Adipocyte (in vitro differentiated cells): ENCODE measurements at regions not wholly inside any gene's neighbourhood (a gene's known extent, or its start where the extent isn't known, plus 50 kb on each side); places are given as distances from the start of the nearest gene placed in this dataset.
A peak's percentile ranks its signal among the peaks of the same experiment; 100 is the strongest.

Source experiments
- DNase-seq: peaks from one replicate; pipeline ENCODE4 v3.0.0-alpha.2; 2015; ENCODE audit warnings: low read depth
- H3K27me3 ChIP-seq: replicated peaks from 2 replicates; pipeline ENCODE4 v1.7.0; 2013; ENCODE audit warnings: mild to moderate bottlenecking, low read length, moderate library complexity; ENCODE audit not compliant: control insufficient read depth, insufficient read depth
- H3K36me3 ChIP-seq: 2 replicates; pipeline ENCODE4 v1.7.0; 2013; ENCODE audit warnings: low read length, mild to moderate bottlenecking, moderate library complexity; ENCODE audit not compliant: control insufficient read depth, insufficient read depth, severe bottlenecking
- H3K4me1 ChIP-seq: 2 replicates; pipeline ENCODE4 v1.7.0; 2013; ENCODE audit warnings: mild to moderate bottlenecking, low read length, moderate library complexity; ENCODE audit not compliant: control insufficient read depth, insufficient read depth
- H3K4me3 ChIP-seq: 2 replicates; pipeline ENCODE4 v1.7.0; 2013; ENCODE audit warnings: mild to moderate bottlenecking, low read length, moderate library complexity
- H3K9ac ChIP-seq: 2 replicates; pipeline ENCODE4 v1.7.0; 2013; ENCODE audit warnings: mild to moderate bottlenecking, low read length, moderate library complexity
- H3K9me3 ChIP-seq: 2 replicates; pipeline ENCODE4 v1.7.0; 2013; ENCODE audit warnings: mild to moderate bottlenecking, low read length, moderate library complexity; ENCODE audit not compliant: control insufficient read depth

DNA sequence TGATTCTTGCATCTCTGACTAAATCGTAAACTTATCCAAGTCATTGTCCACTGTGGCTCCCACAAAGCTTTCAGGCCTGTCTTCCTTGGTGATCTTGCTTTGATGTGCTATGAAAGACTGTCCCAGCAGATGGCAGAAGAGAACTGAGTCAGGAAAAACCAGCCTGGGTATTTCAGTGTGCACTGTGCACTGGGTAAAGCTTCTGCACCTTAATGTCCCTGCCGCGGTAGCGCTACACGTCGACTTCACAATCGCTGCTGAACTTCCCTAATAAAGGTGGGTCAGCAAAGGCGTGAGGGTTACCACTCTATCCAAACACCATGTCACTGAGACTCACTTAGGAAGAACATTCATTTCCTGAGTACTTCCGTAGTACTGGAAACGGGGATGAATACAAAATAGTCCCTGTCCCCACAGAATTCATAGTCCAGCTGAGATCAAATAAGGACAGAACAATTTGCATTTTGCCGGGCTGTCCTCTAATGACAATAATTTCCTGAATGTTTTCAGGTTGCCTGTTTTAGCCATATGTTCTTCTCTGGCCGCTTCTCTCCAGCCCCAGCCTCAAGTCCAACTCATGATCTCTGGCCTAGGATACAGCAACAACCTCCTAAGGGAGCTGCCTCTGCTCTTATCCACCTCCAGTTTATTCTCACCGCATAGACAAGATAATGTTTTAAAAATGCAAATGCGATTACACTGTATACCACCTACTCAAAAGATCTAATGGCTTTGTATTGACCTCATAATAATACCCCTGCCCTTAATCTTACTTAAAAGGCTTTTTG is 83.6 kb upstream of the AKAP13 start:
- DNase-seq: peak; percentile 88
- Histone ChIP-seq H3K4me1 (peaks cover 3% of the 10 kb centered on the region), H3K4me3 (peak overlapping the region; percentile 73), H3K36me3 (no peaks in the 10 kb centered on the region), H3K27me3 (no peaks in the 10 kb centered on the region), H3K9me3 (no peaks in the 10 kb centered on the region), H3K9ac (peak overlapping the region; percentile 54)

DNA sequence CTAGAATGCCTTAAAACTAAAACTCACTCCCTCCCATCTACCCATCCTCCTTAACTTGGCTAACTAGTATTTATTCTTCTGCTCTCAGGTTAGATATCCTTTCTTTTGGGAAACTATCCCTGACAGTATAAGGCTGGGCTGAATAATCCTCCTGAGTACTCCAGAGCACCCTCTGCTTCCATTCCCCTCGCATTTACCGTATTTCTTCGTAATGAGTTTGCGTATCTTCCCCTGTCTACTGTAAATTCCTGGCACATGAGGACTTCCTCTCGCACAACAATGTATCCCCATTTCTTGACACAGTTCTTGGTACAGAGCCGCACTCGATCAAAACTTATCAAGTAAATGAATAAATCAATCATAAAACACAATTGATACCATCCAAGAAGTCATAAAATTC is 82.9 kb upstream of the AKAP13 start:
- H3K4me1 ChIP-seq: peaks cover 3% of the 10 kb centered on the region
- DNase-seq: no peak
- H3K9me3 ChIP-seq: no peaks in the 10 kb centered on the region
- H3K36me3 ChIP-seq: no peaks in the 10 kb centered on the region
- H3K27me3 ChIP-seq: no peaks in the 10 kb centered on the region
- H3K4me3 ChIP-seq: no peak overlapping the region
- no peak overlapping the region for H3K9ac ChIP-seq

GRCh38 chr15:85298366-85298765 is 82.0 kb upstream of the AKAP13 start:
- no peaks in the 10 kb centered on the region for H3K27me3 ChIP-seq
- H3K36me3 ChIP-seq: no peaks in the 10 kb centered on the region
- H3K4me1 ChIP-seq: peaks cover 3% of the 10 kb centered on the region
- no peak overlapping the region for H3K9ac ChIP-seq
- no peaks in the 10 kb centered on the region for H3K9me3 ChIP-seq
- DNase-seq: no peak
- H3K4me3 ChIP-seq: no peak overlapping the region

DNA sequence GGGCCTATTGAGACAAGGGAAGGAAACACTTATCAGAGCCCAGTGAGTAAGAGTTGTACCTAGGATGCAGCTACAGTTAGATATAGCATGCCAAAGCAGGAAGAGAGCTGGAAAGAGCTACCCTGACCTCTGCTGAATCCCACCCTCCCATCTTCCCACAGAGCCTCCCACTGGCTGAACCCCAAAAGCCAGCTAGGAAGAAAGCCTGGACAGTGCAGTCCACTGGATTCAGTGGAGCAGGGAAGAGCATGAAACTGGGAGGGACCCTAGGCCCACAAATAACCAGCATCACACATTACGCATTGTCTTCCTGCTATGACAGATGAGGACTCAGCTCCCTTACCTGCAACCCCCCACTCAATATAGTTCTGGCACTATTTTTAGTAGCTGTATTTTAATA is 81.5 kb upstream of the AKAP13 start:
- H3K4me1 ChIP-seq: peaks cover 3% of the 10 kb centered on the region
- DNase-seq: no peak
- no peak overlapping the region for H3K4me3 ChIP-seq
- H3K9ac ChIP-seq: no peak overlapping the region
- H3K36me3 ChIP-seq: no peaks in the 10 kb centered on the region
- no peaks in the 10 kb centered on the region for H3K27me3 ChIP-seq
- no peaks in the 10 kb centered on the region for H3K9me3 ChIP-seq

DNA sequence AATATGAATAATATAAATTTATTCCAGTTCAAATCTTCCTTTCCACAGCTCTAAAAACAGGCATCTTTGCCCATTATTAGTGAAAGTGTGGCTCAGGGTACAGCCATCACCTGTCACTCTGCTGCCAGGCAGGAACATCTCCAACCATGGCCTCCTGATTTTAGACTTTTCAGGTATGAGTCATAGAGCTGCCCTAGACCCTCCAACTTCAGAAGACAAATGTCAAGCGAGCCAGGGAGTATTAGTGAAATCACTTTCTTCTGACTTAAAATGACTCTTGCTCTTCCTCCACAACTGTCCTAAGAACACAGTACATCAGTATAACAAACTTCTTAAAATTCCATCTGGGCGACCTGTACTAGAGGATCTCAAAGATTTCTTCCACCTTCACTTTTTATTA is 78.1 kb upstream of the AKAP13 start:
- no peaks in the 10 kb centered on the region for H3K9me3 ChIP-seq
- H3K9ac ChIP-seq: no peak overlapping the region
- DNase-seq: no peak
- H3K27me3 ChIP-seq: no peaks in the 10 kb centered on the region
- H3K4me1 ChIP-seq: no peaks in the 10 kb centered on the region
- no peaks in the 10 kb centered on the region for H3K36me3 ChIP-seq
- no peak overlapping the region for H3K4me3 ChIP-seq

- H3K4me1 ChIP-seq: no peaks in the 10 kb centered on the region
- no peaks in the 10 kb centered on the region for H3K27me3 ChIP-seq
- H3K9me3 ChIP-seq: no peaks in the 10 kb centered on the region
- DNase-seq: no peak
- H3K4me3 ChIP-seq: no peak overlapping the region
- no peaks in the 10 kb centered on the region for H3K36me3 ChIP-seq
- no peak overlapping the region for H3K9ac ChIP-seq
Observed at GRCh38 chr15:85305050-85305449, 75.4 kb upstream of the AKAP13 start.

DNA sequence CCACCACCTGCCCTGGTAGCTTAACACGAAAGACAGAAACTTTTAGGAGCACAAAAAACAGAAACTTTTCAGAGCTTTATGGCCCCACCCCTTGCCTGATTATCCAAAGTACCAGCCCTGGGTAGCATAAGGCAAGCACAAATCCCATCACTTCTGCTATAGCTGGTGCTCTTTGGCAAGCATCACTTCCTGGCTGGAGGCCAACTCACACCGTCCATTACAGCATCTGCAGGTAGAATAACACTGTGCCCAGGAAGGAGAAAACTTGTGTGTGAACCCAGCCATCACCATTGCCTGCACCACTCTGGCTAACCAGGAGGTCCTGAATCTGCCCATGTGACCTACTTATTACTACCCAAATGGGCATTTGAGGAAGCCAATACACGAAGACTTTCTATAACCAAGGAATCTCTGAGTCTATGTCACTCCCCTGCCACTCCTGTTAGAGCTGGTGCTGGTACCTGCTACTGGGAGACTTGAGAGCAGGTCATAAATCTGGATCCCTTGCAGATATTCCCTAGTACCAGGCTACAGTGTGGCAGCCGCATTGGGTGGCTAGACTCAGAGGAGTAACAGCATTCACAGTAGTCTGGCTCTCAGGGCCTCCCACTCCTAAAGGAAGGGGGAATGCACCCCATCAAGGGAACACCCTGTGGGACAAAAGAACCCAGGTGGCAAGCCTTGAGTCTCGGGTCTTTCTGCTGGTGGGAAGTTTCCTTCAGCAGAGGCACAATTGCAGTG is 73.3 kb upstream of the AKAP13 start:
- H3K9ac ChIP-seq: no peak overlapping the region
- H3K27me3 ChIP-seq: no peaks in the 10 kb centered on the region
- no peaks in the 10 kb centered on the region for H3K36me3 ChIP-seq
- H3K4me1 ChIP-seq: no peaks in the 10 kb centered on the region
- no peak for DNase-seq
- H3K4me3 ChIP-seq: no peak overlapping the region
- no peaks in the 10 kb centered on the region for H3K9me3 ChIP-seq

DNA sequence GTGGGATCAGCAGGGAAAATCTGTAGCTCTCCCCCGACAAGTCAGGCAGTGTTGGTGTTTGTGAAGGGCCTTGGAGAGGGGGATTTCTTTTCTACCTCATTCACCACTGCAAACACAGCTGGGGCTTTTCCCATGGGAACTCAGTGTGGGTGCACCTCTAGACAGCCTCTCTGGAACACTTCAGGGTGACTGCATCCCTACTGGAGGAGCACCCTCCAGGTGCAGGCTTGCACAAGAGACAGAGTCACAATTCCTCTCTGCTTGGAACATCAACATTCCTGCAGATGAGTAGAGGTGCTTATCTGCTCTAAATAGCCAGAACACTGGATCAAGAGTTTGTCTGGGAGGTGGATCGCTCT is 72.7 kb upstream of the AKAP13 start:
- Histone ChIP-seq H3K36me3 (no peaks in the 10 kb centered on the region), H3K27me3 (no peaks in the 10 kb centered on the region), H3K4me3 (no peak overlapping the region), H3K9me3 (no peaks in the 10 kb centered on the region), H3K9ac (no peak overlapping the region), H3K4me1 (peaks cover 4% of the 10 kb centered on the region)
- DNase-seq: no peak

GRCh38 chr15:85311647-85312046 is 68.8 kb upstream of the AKAP13 start:
- H3K9me3 ChIP-seq: no peaks in the 10 kb centered on the region
- H3K4me1 ChIP-seq: peaks cover 22% of the 10 kb centered on the region
- DNase-seq: no peak
- no peak overlapping the region for H3K9ac ChIP-seq
- H3K27me3 ChIP-seq: no peaks in the 10 kb centered on the region
- H3K36me3 ChIP-seq: no peaks in the 10 kb centered on the region
- H3K4me3 ChIP-seq: no peak overlapping the region

DNA sequence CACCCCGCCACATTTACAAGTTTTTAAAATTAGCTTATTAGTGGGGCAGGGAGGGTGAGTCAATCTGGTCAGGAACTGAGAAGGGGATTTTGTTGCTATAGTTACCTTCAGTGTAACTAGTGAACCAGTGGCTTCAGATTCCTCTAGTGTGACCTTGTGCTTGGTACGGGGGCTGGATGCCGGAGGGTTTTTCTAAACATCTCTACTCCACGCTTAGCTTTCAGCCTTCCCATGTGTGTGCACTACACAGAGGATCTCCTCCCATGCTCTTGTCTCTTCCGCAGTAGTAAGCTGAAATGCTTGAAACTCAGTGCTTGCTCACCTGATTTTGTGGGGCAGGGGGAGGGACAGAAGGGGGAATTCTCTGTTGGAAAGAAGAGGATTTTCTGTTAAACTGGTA is 67.9 kb upstream of the AKAP13 start:
- no peak for DNase-seq

GRCh38 chr15:85312929-85313331 is 67.5 kb upstream of the AKAP13 start:
- no peak overlapping the region for H3K4me3 ChIP-seq
- H3K9me3 ChIP-seq: no peaks in the 10 kb centered on the region
- H3K27me3 ChIP-seq: no peaks in the 10 kb centered on the region
- H3K36me3 ChIP-seq: no peaks in the 10 kb centered on the region
- no peak overlapping the region for H3K9ac ChIP-seq
- peaks cover 22% of the 10 kb centered on the region for H3K4me1 ChIP-seq
- DNase-seq: peak; percentile 51

More for the DNA sequence above, 67.9 kb upstream of the AKAP13 start:
- no peaks in the 10 kb centered on the region for H3K36me3 ChIP-seq
- peaks cover 22% of the 10 kb centered on the region for H3K4me1 ChIP-seq
- H3K9ac ChIP-seq: no peak overlapping the region
- H3K9me3 ChIP-seq: no peaks in the 10 kb centered on the region
- no peaks in the 10 kb centered on the region for H3K27me3 ChIP-seq
- no peak overlapping the region for H3K4me3 ChIP-seq
